NCI-H2227 treated with DMSO at 0.1 percent for 48 hours (cell line): ENCODE measurements at regions not wholly inside any gene's neighbourhood (a gene's known extent, or its start where the extent isn't known, plus 50 kb on each side); places are given as distances from the start of the nearest gene placed in this dataset.
"Not testable (repeated sequence)": the region's sequence is repeated elsewhere in the genome, so short reads cannot be mapped to it uniquely, and the experiment has no call there.

Source experiments
- DNase-seq: peaks from one replicate; lab custom pipeline; 2025; lab: John Stamatoyannopoulos, UW

GRCh38 chr1:189206617-189207016 is 1271.0 kb downstream of the BRINP3 start:
- no peak for DNase-seq

DNA sequence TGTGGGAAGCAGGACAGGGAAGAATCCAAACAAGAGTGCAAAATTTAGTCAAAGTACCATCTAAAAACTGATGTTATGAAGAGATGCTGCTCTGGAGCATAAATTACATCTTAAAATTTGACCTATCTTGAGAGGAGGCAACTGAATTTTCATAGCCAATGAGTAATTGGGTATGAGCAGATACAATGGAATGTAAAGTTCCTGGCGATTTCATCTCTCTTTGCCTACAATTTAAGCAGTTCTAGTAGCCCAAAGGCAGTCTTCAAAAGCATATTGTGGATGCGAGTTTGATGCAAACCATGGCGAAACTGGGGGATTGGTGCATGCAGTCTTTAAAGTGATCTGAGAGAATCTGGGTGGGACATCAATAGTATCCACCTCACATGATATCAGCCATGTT is 1265.9 kb downstream of the BRINP3 start:
- no peak for DNase-seq

GRCh38 chr1:189212606-189213005 is 1265.1 kb downstream of the BRINP3 start:
- no peak for DNase-seq

GRCh38 chr1:189216886-189217285 is 1260.8 kb downstream of the BRINP3 start:
- no peak for DNase-seq

DNA sequence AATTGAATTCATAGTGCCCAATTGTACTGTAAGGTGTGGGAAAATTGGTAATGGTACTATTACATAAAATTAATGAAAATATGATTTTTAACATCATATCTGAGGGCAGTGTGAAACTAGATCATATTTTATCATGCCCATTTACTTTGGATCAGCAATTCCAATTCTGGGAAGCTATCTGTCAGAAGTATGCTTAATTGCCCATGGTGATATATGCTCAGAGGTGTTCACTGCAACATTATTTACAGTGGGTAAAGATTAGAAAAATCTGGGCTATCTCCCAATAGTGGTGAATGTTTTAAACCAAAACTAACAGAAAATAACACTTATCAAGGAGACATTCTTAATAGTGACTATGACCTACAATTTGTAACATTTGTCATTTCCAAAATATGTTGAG is 1260.0 kb downstream of the BRINP3 start:
- DNase-seq, result no peak

- no peak for DNase-seq
Measured at GRCh38 chr1:189220750-189221149, 1256.9 kb downstream of the BRINP3 start.

DNA sequence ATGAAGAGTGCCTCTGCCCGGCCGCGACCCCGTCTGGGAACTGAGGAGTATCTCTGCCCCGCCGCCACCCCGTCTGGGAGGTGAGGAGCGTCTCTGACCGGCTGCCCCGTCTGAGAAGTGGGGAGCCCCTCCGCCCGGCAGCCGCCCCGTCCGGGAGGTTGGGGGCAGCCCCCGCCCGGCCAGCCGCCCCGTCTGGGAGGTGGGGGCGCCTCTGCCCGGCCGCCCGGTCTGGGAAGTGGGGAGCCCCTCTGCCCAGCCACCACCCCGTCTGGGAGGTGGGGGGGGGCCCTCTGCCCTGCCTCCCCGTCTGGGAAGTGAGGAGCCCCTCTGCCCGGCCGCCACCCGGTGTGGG is 1251.9 kb downstream of the BRINP3 start:
- DNase-seq, result not testable (repeated sequence)

GRCh38 chr1:189226779-189227178 is 1250.9 kb downstream of the BRINP3 start:
- DNase-seq, result no peak

GRCh38 chr1:189237008-189237407 is 1240.7 kb downstream of the BRINP3 start:
- DNase-seq, result no peak

GRCh38 chr1:189253601-189254350 is 1223.9 kb downstream of the BRINP3 start:
- DNase-seq, result peak; percentile 29

- not testable (repeated sequence) for DNase-seq
Measured at GRCh38 chr1:189261128-189261527, 1216.5 kb downstream of the BRINP3 start.

GRCh38 chr1:189269011-189269410 is 1208.7 kb downstream of the BRINP3 start:
- DNase-seq, result no peak

- no peak for DNase-seq
Measured at GRCh38 chr1:189274267-189274666, 1203.4 kb downstream of the BRINP3 start.

- no peak for DNase-seq
Measured at GRCh38 chr1:189275796-189276195, 1201.9 kb downstream of the BRINP3 start.

DNA sequence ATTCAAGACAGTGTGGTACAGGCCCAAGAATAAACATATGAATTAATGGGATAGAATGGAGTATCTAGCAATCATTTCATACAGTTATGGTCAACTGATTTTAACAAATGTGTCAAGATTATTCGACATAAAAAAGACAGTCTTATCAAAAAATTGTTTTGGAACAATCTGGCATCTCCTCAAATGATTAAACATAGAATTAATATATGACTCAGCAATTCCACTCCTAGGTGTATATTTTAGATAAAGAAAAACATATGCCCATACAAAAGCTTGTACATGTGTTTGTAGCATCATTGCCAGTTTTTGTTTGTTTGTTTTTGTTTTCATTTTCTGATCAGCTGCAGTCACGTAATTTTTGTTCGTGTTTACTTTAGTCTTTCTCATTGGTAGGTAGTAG is 1188.3 kb downstream of the BRINP3 start:
- DNase-seq, result no peak

- DNase-seq, result no peak
Measured at GRCh38 chr1:189301235-189301634, 1176.4 kb downstream of the BRINP3 start.

- no peak for DNase-seq
Measured at GRCh38 chr1:189305279-189305678, 1172.4 kb downstream of the BRINP3 start.

DNA sequence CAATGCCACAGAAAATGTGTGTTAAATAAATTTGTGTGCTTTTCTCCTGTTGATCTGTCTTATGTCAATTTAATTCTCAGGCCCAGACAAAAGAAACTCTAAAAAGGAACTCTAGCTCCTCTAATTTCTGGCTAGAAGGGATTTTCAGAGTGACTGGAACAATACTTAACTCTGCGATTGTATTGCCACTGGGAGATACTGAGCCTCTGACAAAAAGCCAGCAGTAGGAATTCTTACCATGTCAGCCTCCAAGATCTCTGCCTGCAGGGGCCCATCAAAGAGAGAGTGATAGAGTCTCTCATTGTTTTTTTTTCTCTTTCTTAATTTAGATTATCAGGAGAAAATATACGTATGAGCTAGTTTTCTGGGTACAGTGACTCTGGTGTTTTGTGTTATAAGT is 1165.7 kb downstream of the BRINP3 start:
- DNase-seq, result no peak

DNA sequence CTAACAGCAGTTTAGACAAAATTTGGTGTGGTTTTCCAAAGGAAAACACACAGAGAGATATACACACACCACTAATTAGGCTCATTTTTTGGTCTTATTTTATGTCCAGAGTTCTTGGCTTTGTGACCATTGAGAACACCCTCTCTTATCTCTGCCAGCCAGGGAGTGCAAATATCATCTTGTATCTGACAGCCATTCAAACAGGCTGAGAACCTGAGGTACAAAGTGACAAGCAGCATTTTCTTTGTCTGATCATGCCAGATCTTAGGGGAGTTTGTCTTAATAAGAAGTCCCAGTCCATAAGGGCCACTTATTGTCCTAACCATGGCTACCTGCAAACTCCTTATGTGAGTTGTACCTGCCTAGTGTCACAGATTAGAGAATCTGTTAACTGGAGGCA is 1165.2 kb downstream of the BRINP3 start:
- DNase-seq, result no peak

DNA sequence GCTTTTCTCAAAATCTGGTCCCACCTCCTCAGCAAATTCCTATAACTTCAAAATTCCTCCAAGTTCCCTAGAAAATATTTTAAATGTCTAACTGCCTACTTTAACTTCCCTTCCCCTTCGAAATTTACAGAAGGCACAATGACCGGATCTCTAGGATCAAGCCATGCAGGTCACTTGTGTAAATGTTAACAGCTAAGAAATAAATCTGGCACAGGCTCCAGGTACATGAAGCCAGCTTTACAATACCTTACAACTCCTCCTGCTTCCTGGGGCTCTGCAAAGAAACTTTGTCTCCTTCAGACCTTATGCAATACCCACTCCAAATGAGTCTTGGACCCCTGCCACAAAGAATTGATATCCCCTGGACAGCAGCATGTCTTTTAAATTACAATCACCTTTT is 1164.2 kb downstream of the BRINP3 start:
- no peak for DNase-seq

DNA sequence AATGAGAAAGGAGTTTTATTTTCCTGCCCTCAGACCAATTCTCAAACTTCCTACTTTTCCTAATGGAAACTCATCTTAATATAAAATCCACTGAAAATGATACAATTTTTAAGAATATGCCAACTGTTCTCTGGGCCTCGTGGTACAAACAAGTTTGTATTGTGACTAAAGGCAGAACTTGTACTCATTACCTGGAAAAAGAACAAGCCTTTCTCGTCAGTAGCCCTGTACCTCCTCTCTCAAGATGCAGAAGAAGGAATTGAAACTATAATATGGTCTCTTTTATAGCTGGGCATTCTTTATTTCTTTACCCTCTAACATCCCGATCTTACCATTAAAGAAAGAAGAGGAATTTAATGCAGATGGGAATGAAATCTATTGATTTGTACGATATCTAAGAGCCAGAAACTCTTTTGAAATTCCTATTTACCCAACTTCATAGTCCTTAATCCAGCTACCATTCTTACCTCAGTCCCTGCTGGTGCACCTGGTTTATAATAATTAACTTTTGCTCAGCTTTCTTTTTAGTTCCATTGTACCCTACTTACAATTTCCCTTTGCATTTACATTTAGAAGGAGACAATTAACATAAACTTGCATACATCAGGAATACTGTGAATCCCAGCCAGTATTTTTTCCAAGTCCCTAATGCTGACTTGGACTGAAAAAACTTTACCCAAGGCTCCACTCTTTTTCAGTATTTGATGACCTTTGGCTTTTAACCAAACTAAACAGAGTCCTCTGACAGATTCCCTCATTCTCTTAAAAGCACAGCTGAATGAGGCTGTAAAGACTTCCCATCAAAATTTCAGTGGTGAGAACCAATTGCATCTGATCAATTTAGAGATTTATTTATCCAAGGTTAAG is 1162.4 kb downstream of the BRINP3 start:
- no peak for DNase-seq

DNA sequence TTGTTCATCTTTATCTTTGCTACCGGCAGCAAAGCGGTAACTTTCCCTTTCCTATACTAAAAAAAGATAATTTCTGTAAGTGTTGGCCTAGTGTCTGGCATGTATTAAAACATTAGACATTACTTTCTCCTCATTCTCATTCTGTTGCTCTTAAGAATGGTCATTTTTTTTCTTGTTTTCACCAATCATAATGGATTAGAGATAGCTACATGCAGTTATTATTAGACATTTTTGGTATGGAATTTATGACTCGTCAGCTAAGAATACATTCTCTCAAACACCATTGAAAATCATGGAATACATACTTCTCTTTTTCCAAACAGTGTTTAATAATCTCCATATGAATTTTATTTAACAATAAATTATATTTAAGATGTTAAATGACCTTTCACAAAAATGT is 1154.6 kb downstream of the BRINP3 start:
- DNase-seq, result no peak

DNA sequence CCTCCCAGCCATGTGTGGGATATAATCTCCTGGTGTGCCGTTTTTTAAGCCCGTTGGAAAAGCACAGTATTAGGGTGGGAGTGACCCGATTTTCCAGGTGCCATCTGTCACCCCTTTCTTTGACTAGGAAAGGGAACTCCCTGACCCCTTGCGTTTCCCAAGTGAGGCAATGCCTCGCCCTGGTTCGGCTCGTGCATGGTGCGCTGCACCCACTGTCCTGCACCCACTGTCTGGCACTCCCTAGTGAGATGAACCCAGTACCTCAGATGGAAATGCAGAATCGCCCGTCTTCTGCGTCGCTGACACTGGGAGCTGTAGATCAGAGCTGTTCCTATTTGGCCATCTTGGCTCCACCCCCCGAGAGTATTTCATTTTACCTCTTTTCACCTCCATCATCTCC is 1146.6 kb downstream of the BRINP3 start:
- DNase-seq, result not testable (repeated sequence)
